ENCODE measurements at regions not wholly inside any gene's neighbourhood (a gene's known extent, or its start where the extent isn't known, plus 50 kb on each side); places are given as distances from the start of the nearest gene placed in this dataset.

- no peak for TF ChIP-seq ZNF274 (IDR thresholded peaks at IDR 0.05; ENCODE audit: low read depth, low read length)
- TF ChIP-seq CTCF (IDR thresholded peaks at IDR 0.05 in 2 of 3, conservative IDR thresholded peaks at IDR 0.05 in 1 of 3; ENCODE audit: borderline replicate concordance in 1 of 3, insufficient read depth in 1 of 3, low read depth in 2 of 3, low read length in 2 of 3), result no peak
- no peak for TF ChIP-seq POLR2AphosphoS5 (IDR thresholded peaks at IDR 0.05; ENCODE audit: low read depth, low read length)
- no peak for TF ChIP-seq EGR1 (IDR thresholded peaks at IDR 0.05; ENCODE audit: low read depth)
Measured at GRCh38 chr2:221716426-221717303, 144.6 kb upstream of the EPHA4 start.

Data from HCT116 (cell line).